Tibial nerve (tissue), 4 donors: ENCODE measurements at regions not wholly inside any gene's neighbourhood (a gene's known extent, or its start where the extent isn't known, plus 50 kb on each side); places are given as distances from the start of the nearest gene placed in this dataset.

Experiments
- EP300 ChIP-seq, 2 donors: sonication (generic); formaldehyde crosslinking; IDR thresholded peaks; one replicate each; pipeline ENCODE4 v1.6.1; 2017; ENCODE audit warnings: antibody characterized with exemption in 2 of 2, mild to moderate bottlenecking in 1 of 2
- POLR2A ChIP-seq, 2 donors: fragments of 450-650 bp; IDR thresholded peaks; one replicate each; pipeline ENCODE4 v1.6.1; 2017; ENCODE audit warnings: antibody characterized with exemption in 2 of 2, mild to moderate bottlenecking in 2 of 2, moderate library complexity in 2 of 2
- TF ChIP-seq, protein P1 (sequence below), 5 experiments: fragments of 200-600 bp in 3 of 5; fragments of 450-650 bp in 2 of 5; sonication (generic) in 3 of 5; IDR thresholded peaks; one replicate each; pipeline ENCODE4 v1.5.1; 2016 to 2019; ENCODE audit warnings: antibody characterized with exemption in 5 of 5, mild to moderate bottlenecking in 3 of 5, moderate library complexity in 2 of 5

DNA sequence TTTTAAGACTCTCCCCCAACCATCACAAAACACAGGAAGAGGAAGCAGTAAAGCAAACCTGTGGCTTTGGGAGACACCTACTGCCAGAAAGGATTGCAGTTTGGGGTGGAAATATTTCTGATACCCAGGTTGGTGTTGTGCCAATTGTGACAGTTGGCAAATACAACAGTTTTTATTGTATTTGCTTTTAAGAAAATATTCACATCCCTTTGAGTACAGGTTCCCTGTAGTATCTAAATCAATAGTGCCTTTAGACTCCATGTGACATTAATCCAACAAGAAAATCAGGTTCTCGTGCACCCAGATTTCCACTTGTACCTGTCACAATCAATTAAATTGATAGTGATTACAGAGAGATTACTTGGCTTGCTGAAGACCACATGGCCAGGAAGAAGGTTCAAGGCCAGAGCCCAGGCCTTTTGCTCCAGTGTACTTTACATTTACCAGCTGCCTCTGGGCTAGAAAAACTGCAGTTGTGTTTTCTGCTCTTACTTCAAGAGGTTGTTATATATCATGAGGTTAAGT is 361.2 kb downstream of the ATP23 start:
- TF ChIP-seq POLR2A (IDR thresholded peaks at IDR 0.05), result no peak
- TF ChIP-seq, protein P1, sequence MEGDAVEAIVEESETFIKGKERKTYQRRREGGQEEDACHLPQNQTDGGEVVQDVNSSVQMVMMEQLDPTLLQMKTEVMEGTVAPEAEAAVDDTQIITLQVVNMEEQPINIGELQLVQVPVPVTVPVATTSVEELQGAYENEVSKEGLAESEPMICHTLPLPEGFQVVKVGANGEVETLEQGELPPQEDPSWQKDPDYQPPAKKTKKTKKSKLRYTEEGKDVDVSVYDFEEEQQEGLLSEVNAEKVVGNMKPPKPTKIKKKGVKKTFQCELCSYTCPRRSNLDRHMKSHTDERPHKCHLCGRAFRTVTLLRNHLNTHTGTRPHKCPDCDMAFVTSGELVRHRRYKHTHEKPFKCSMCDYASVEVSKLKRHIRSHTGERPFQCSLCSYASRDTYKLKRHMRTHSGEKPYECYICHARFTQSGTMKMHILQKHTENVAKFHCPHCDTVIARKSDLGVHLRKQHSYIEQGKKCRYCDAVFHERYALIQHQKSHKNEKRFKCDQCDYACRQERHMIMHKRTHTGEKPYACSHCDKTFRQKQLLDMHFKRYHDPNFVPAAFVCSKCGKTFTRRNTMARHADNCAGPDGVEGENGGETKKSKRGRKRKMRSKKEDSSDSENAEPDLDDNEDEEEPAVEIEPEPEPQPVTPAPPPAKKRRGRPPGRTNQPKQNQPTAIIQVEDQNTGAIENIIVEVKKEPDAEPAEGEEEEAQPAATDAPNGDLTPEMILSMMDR (IDR thresholded peaks at IDR 0.05), result no peak
- TF ChIP-seq EP300 (IDR thresholded peaks at IDR 0.05), result no peak
